Smooth muscle cell (in vitro differentiated cells): ENCODE measurements at regions not wholly inside any gene's neighbourhood (a gene's known extent, or its start where the extent isn't known, plus 50 kb on each side); places are given as distances from the start of the nearest gene placed in this dataset.

ENCODE experiments used
- DNase-seq: peaks from one replicate; lab custom pipeline; 2025; ENCODE audit not compliant: unreplicated experiment; lab: John Stamatoyannopoulos, UW
- H2AFZ ChIP-seq: fragments of 200-600 bp; sonication (generic); 2 replicates; pipeline ENCODE4 v1.6.0; 2016; ENCODE audit warnings: antibody characterized with exemption, low read depth, mild to moderate bottlenecking
- H3F3A ChIP-seq: fragments of 200-600 bp; sonication (generic); 2 replicates; pipeline ENCODE4 v1.6.0; 2017; ENCODE audit warnings: antibody characterized with exemption, low read depth
- H3K27ac ChIP-seq: fragments of 200-600 bp; sonication (generic); 2 replicates; pipeline ENCODE4 v1.5.1; 2016; ENCODE audit warnings: low read depth, mild to moderate bottlenecking
- H3K27me3 ChIP-seq: fragments of 200-600 bp; sonication (generic); 2 replicates; pipeline ENCODE4 v1.6.1; 2016; ENCODE audit warnings: low read depth, mild to moderate bottlenecking
- H3K36me3 ChIP-seq: fragments of 200-600 bp; sonication (generic); 2 replicates; pipeline ENCODE4 v1.5.1; 2016; ENCODE audit warnings: low read depth
- H3K4me1 ChIP-seq: fragments of 200-600 bp; sonication (generic); 2 replicates; pipeline ENCODE4 v1.5.1; 2016; ENCODE audit warnings: low read depth
- H3K4me2 ChIP-seq: fragments of 200-600 bp; sonication (generic); 2 replicates; pipeline ENCODE4 v1.6.0; 2016; ENCODE audit warnings: mild to moderate bottlenecking
- H3K4me3 ChIP-seq: fragments of 200-600 bp; sonication (generic); 2 replicates; pipeline ENCODE4 v1.5.1; 2016; ENCODE audit warnings: mild to moderate bottlenecking
- H3K79me2 ChIP-seq: fragments of 200-600 bp; sonication (generic); 2 replicates; pipeline ENCODE4 v1.6.0; 2016; ENCODE audit warnings: low read depth, mild to moderate bottlenecking
- H3K9ac ChIP-seq: fragments of 200-600 bp; sonication (generic); 2 replicates; pipeline ENCODE4 v1.6.0; 2016; ENCODE audit warnings: low read depth
- H3K9me3 ChIP-seq: fragments of 200-600 bp; sonication (generic); replicated peaks from 2 replicates; pipeline ENCODE4 v1.5.1; 2016; ENCODE audit warnings: low read depth
- H4K20me1 ChIP-seq: fragments of 200-600 bp; sonication (generic); 2 replicates; pipeline ENCODE4 v1.6.0; 2016; ENCODE audit warnings: low read depth
- CTCF ChIP-seq: fragments of 200-600 bp; sonication (generic); IDR thresholded peaks from 2 replicates; pipeline ENCODE4 v1.5.1; 2017; ENCODE audit warnings: borderline replicate concordance, mild to moderate bottlenecking, antibody characterized with exemption; ENCODE audit not compliant: insufficient read depth, poor library complexity, severe bottlenecking
- WGBS: methylation state at CpG from one replicate; pipeline ENCODE4 v1.1.7; 2016; ENCODE audit warnings: low lambda C conversion rate; 5-methylcytosine and 5-hydroxymethylcytosine counted together

GRCh38 chr5:135129307-135129706 lies 95.3 kb upstream of the PITX1 start:
- peaks cover under 1% of the 10 kb centered on the region for H3K4me1 ChIP-seq
- no peaks in the 10 kb centered on the region for H4K20me1 ChIP-seq
- TF ChIP-seq CTCF: no peak
- H3F3A ChIP-seq: no peaks in the 10 kb centered on the region
- H3K27me3 ChIP-seq: no peaks in the 10 kb centered on the region
- H3K9ac ChIP-seq: no peak overlapping the region
- WGBS: 82% methylated on average over 12 of the region's 12 CpGs
- no peaks in the 10 kb centered on the region for H3K79me2 ChIP-seq
- no peak for DNase-seq
- H3K4me2 ChIP-seq: no peak overlapping the region
- H2AFZ ChIP-seq: no peak overlapping the region
- no peak overlapping the region for H3K4me3 ChIP-seq
- H3K9me3 ChIP-seq: no peaks in the 10 kb centered on the region
- H3K27ac ChIP-seq: no peak overlapping the region
- no peaks in the 10 kb centered on the region for H3K36me3 ChIP-seq

GRCh38 chr5:135128361-135128760 lies 94.3 kb upstream of the PITX1 start:
- H3K27me3 ChIP-seq: no peaks in the 10 kb centered on the region
- no peaks in the 10 kb centered on the region for H3K36me3 ChIP-seq
- no peaks in the 10 kb centered on the region for H3K79me2 ChIP-seq
- WGBS: 65% methylated on average over 3 of the region's 3 CpGs
- no peak overlapping the region for H2AFZ ChIP-seq
- H4K20me1 ChIP-seq: no peaks in the 10 kb centered on the region
- no peak overlapping the region for H3K4me3 ChIP-seq
- no peak for TF ChIP-seq CTCF
- H3K4me2 ChIP-seq: no peak overlapping the region
- no peaks in the 10 kb centered on the region for H3K9me3 ChIP-seq
- H3F3A ChIP-seq: no peaks in the 10 kb centered on the region
- no peak overlapping the region for H3K9ac ChIP-seq
- H3K4me1 ChIP-seq: peaks cover 4% of the 10 kb centered on the region
- DNase-seq: no peak
- no peak overlapping the region for H3K27ac ChIP-seq

- Histone ChIP-seq H3K79me2 (no peaks in the 10 kb centered on the region), H3K9me3 (no peaks in the 10 kb centered on the region), H3K36me3 (no peaks in the 10 kb centered on the region), H3F3A (no peaks in the 10 kb centered on the region), H3K4me2 (no peak overlapping the region), H3K4me1 (peaks cover 4% of the 10 kb centered on the region), H2AFZ (no peak overlapping the region), H3K27me3 (no peaks in the 10 kb centered on the region), H4K20me1 (no peaks in the 10 kb centered on the region), H3K27ac (no peak overlapping the region), H3K9ac (no peak overlapping the region), H3K4me3 (no peak overlapping the region)
- peak; percentile 22 for DNase-seq
- TF ChIP-seq CTCF: no peak
- WGBS: 33% methylated on average over 11 of the region's 11 CpGs
Observed at GRCh38 chr5:135127439-135128240, 93.6 kb upstream of the PITX1 start.
